GM21360 (cell line): ENCODE measurements at regions not wholly inside any gene's neighbourhood (a gene's known extent, or its start where the extent isn't known, plus 50 kb on each side); places are given as distances from the start of the nearest gene placed in this dataset.

ENCODE experiments used
- ATAC-seq: cut with Tn5 transposase; IDR thresholded peaks from one replicate; pipeline ENCODE4 v1.9.1; 2021; ENCODE audit warnings: mild to moderate bottlenecking, moderate library complexity; ENCODE audit not compliant: unreplicated experiment

- ATAC-seq = no peak
These were observed 198.7 kb upstream of the RREB1 start for GRCh38 chr6:6909111-6909510.

GRCh38 chr6:6910734-6911295 lies 196.9 kb upstream of the RREB1 start:
- no peak for ATAC-seq

GRCh38 chr6:6911391-6911790 lies 196.4 kb upstream of the RREB1 start:
- ATAC-seq = no peak

GRCh38 chr6:6912817-6913744 lies 194.7 kb upstream of the RREB1 start:
- no peak for ATAC-seq

GRCh38 chr6:6915219-6915618 lies 192.5 kb upstream of the RREB1 start:
- no peak for ATAC-seq

- ATAC-seq = no peak
These were observed 191.8 kb upstream of the RREB1 start for GRCh38 chr6:6915813-6916547.

- no peak for ATAC-seq
These were observed 191.2 kb upstream of the RREB1 start for GRCh38 chr6:6916598-6916997.

GRCh38 chr6:6918216-6918983 lies 189.4 kb upstream of the RREB1 start:
- ATAC-seq = peak; percentile 94

GRCh38 chr6:6919173-6919572 lies 188.6 kb upstream of the RREB1 start:
- ATAC-seq = no peak

GRCh38 chr6:6920114-6920986 lies 187.4 kb upstream of the RREB1 start:
- no peak for ATAC-seq

- no peak for ATAC-seq
These were observed 186.8 kb upstream of the RREB1 start for GRCh38 chr6:6920987-6921313.

- ATAC-seq = no peak
These were observed 185.6 kb upstream of the RREB1 start for GRCh38 chr6:6922166-6922565.

GRCh38 chr6:6923605-6924004 lies 184.2 kb upstream of the RREB1 start:
- no peak for ATAC-seq

- no peak for ATAC-seq
These were observed 183.1 kb upstream of the RREB1 start for GRCh38 chr6:6924708-6925107.

- no peak for ATAC-seq
These were observed 182.2 kb upstream of the RREB1 start for GRCh38 chr6:6925391-6926164.

GRCh38 chr6:6926856-6927255 lies 180.9 kb upstream of the RREB1 start:
- no peak for ATAC-seq

- ATAC-seq = no peak
These were observed 180.0 kb upstream of the RREB1 start for GRCh38 chr6:6927521-6928361.

- ATAC-seq = no peak
These were observed 177.4 kb upstream of the RREB1 start for GRCh38 chr6:6930223-6930880.
